GM23338 (cell line): ENCODE measurements at regions not wholly inside any gene's neighbourhood (a gene's known extent, or its start where the extent isn't known, plus 50 kb on each side); places are given as distances from the start of the nearest gene placed in this dataset.

Experiments used
- ATAC-seq: fragments of 200-7000 bp; cut with Tn5 transposase; 3 replicates; pipeline ENCODE4 v1.9.1; 2020
- DNase-seq: peaks from one replicate; pipeline ENCODE4 v3.0.0-alpha.2; 2015; ENCODE audit warnings: low spot score
- H2AFZ ChIP-seq: fragments of 200-600 bp; sonication (generic); 2 replicates; pipeline ENCODE4 v1.8.0; 2016; ENCODE audit warnings: antibody characterized with exemption, mild to moderate bottlenecking, moderate library complexity
- H3F3A ChIP-seq: fragments of 200-600 bp; sonication (generic); replicated peaks from 2 replicates; pipeline ENCODE4 v1.8.0; 2017; ENCODE audit warnings: antibody characterized with exemption, mixed run types, low read depth
- H3K27ac ChIP-seq: fragments of 200-600 bp; sonication (generic); 2 replicates; pipeline ENCODE4 v1.6.1; 2016; ENCODE audit warnings: low read depth
- H3K27me3 ChIP-seq: fragments of 200-600 bp; sonication (generic); 2 replicates; pipeline ENCODE4 v1.8.0; 2016; ENCODE audit warnings: mild to moderate bottlenecking, mixed run types, moderate library complexity; ENCODE audit not compliant: insufficient read depth
- H3K36me3 ChIP-seq: fragments of 200-600 bp; sonication (generic); 2 replicates; pipeline ENCODE4 v1.8.0; 2016; ENCODE audit warnings: mild to moderate bottlenecking; ENCODE audit not compliant: insufficient read depth
- H3K4me1 ChIP-seq: fragments of 200-600 bp; sonication (generic); 2 replicates; pipeline ENCODE4 v1.8.0; 2016; ENCODE audit warnings: mild to moderate bottlenecking, moderate library complexity; ENCODE audit not compliant: insufficient read depth
- H3K4me2 ChIP-seq: fragments of 200-600 bp; sonication (generic); 2 replicates; pipeline ENCODE4 v1.7.1; 2017; ENCODE audit warnings: mixed run types
- H3K4me3 ChIP-seq: fragments of 200-600 bp; sonication (generic); 2 replicates; pipeline ENCODE4 v1.6.1; 2016; ENCODE audit warnings: mixed run types
- H3K79me2 ChIP-seq: fragments of 200-600 bp; sonication (generic); replicated peaks from 2 replicates; pipeline ENCODE4 v1.8.0; 2017; ENCODE audit warnings: mild to moderate bottlenecking; ENCODE audit not compliant: insufficient read depth
- H3K9me2 ChIP-seq: fragments of 200-600 bp; sonication (generic); 2 replicates; pipeline ENCODE4 v1.8.0; 2017; ENCODE audit not compliant: insufficient read depth
- H4K20me1 ChIP-seq: fragments of 200-600 bp; sonication (generic); replicated peaks from 2 replicates; pipeline ENCODE4 v1.8.0; 2017; ENCODE audit warnings: mild to moderate bottlenecking; ENCODE audit not compliant: insufficient read depth
- H3K27ac Mint-ChIP-seq: 2 replicates; pipeline ENCODE4 v1.8.0; 2020; ENCODE audit warnings: inconsistent platforms, mild to moderate bottlenecking, moderate library complexity, mixed read lengths
- H3K27me3 Mint-ChIP-seq: 3 replicates; pipeline ENCODE4 v1.8.0; 2022; ENCODE audit warnings: low read depth, mild to moderate bottlenecking, moderate library complexity, mixed read lengths, inconsistent platforms; ENCODE audit not compliant: insufficient read depth, poor library complexity
- H3K36me3 Mint-ChIP-seq: 3 replicates; pipeline ENCODE4 v1.8.0; 2021; ENCODE audit warnings: low read depth, mild to moderate bottlenecking, inconsistent platforms, moderate library complexity, mixed read lengths
- H3K4me1 Mint-ChIP-seq: 3 replicates; pipeline ENCODE4 v1.8.0; 2020; ENCODE audit warnings: mild to moderate bottlenecking, inconsistent platforms, mixed read lengths
- H3K4me3 Mint-ChIP-seq: 3 replicates; pipeline ENCODE4 v1.8.0; 2021; ENCODE audit warnings: moderate library complexity, mild to moderate bottlenecking, inconsistent platforms, mixed read lengths
- H3K9me3 Mint-ChIP-seq: 3 replicates; pipeline ENCODE4 v1.8.0; 2020; ENCODE audit warnings: moderate library complexity, mild to moderate bottlenecking, inconsistent platforms, mixed read lengths
- CREB1 ChIP-seq: fragments of 250-450 bp; sonication (Bioruptor Pico); IDR thresholded peaks from 2 replicates; pipeline ENCODE4 v1.5.0; 2020; ENCODE audit warnings: low read depth, mild to moderate bottlenecking, moderate library complexity
- EZH2 ChIP-seq: fragments of 200-600 bp; sonication (generic); IDR thresholded peaks from one replicate; pipeline ENCODE4 v1.8.0; 2017; ENCODE audit warnings: antibody characterized with exemption, mild to moderate bottlenecking, low read depth; ENCODE audit not compliant: unreplicated experiment
- EZH2phosphoT487 ChIP-seq: fragments of 200-600 bp; sonication (generic); IDR thresholded peaks from one replicate; pipeline ENCODE4 v1.8.1; 2018; ENCODE audit warnings: antibody characterized with exemption; ENCODE audit not compliant: unreplicated experiment
- JUNB ChIP-seq: IDR thresholded peaks from one replicate; pipeline ENCODE4 v1.6.1; 2016; ENCODE audit warnings: antibody characterized with exemption; ENCODE audit not compliant: unreplicated experiment
- STAT1 ChIP-seq: IDR thresholded peaks from one replicate; pipeline ENCODE4 v1.6.1; 2016; ENCODE audit warnings: antibody characterized with exemption; ENCODE audit not compliant: unreplicated experiment
- ZNF114 ChIP-seq: fragments of 250-450 bp; sonication (Bioruptor Pico); IDR thresholded peaks from 2 replicates; pipeline ENCODE4 v1.5.0; 2020; ENCODE audit warnings: mild to moderate bottlenecking, moderate library complexity
- ZNF331 ChIP-seq: fragments of 250-450 bp; sonication (Bioruptor Pico); IDR thresholded peaks from 2 replicates; pipeline ENCODE4 v1.5.0; 2020; ENCODE audit warnings: low read depth, mild to moderate bottlenecking, moderate library complexity
- TF ChIP-seq, protein P1 (sequence below): IDR thresholded peaks from one replicate; pipeline ENCODE4 v1.6.1; 2018; ENCODE audit warnings: antibody characterized with exemption; ENCODE audit not compliant: unreplicated experiment
- TF ChIP-seq, protein P2 (sequence below): IDR thresholded peaks from 2 replicates; pipeline ENCODE4 v1.6.1; 2016; ENCODE audit warnings: antibody characterized with exemption
- TF ChIP-seq, protein P3 (sequence below): fragments of 250-450 bp; sonication (Bioruptor Pico); IDR thresholded peaks from 2 replicates; pipeline ENCODE4 v1.5.0; 2020; ENCODE audit warnings: mild to moderate bottlenecking, moderate library complexity

DNA sequence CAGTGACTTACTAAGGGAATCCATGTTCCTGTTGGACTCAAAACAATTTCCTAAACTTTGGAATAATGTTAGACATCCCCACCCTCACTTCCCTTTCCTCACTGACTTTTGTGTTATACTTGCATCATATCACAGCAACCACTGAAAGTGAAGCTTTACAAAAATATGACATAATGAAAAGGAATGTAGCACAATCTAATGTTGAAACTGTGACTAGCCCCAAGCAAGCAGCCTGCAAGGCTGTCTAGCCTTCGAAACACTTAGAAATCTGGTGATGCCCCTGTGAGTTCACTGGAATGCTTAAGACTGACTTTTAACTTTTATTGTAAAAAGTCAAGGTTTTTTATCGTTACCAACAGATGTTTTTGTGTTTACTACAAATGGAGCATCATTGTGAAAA lies 203.7 kb upstream of the ZNF385D start (continued):
- TF ChIP-seq, protein P1, sequence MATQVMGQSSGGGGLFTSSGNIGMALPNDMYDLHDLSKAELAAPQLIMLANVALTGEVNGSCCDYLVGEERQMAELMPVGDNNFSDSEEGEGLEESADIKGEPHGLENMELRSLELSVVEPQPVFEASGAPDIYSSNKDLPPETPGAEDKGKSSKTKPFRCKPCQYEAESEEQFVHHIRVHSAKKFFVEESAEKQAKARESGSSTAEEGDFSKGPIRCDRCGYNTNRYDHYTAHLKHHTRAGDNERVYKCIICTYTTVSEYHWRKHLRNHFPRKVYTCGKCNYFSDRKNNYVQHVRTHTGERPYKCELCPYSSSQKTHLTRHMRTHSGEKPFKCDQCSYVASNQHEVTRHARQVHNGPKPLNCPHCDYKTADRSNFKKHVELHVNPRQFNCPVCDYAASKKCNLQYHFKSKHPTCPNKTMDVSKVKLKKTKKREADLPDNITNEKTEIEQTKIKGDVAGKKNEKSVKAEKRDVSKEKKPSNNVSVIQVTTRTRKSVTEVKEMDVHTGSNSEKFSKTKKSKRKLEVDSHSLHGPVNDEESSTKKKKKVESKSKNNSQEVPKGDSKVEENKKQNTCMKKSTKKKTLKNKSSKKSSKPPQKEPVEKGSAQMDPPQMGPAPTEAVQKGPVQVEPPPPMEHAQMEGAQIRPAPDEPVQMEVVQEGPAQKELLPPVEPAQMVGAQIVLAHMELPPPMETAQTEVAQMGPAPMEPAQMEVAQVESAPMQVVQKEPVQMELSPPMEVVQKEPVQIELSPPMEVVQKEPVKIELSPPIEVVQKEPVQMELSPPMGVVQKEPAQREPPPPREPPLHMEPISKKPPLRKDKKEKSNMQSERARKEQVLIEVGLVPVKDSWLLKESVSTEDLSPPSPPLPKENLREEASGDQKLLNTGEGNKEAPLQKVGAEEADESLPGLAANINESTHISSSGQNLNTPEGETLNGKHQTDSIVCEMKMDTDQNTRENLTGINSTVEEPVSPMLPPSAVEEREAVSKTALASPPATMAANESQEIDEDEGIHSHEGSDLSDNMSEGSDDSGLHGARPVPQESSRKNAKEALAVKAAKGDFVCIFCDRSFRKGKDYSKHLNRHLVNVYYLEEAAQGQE, result no peak

DNA sequence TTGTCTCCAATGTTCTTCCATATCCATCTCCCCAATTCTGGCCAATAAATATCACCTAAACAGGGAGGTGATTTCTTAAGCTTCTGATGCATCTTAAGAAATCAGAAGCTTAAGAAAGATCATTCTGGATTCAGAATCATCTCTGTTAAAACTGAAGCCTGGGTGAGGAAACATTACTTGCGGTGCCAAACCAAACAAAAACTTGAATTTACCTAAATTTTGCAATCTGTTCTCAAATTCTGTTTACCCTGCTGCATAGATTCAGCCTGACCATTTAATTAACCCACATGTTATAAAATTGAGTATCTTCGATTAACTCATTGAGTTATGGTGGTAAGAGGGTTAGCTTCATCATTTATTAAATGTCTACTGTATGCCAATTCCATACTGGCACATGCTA lies 204.4 kb upstream of the ZNF385D start:
- Mint-ChIP-seq H3K9me3 (peaks cover 6% of the 10 kb centered on the region; the same call in 1 of the 3 replicates), H3K36me3 (no peaks in the 10 kb centered on the region), H3K4me3 (no peak overlapping the region), H3K4me1 (peaks cover 4% of the 10 kb centered on the region; the same call in 2 of the 3 replicates), H3K27ac (no peak overlapping the region), H3K27me3 (no peaks in the 10 kb centered on the region)
- Histone ChIP-seq H4K20me1 (no peaks in the 10 kb centered on the region), H3K9me2 (no peaks in the 10 kb centered on the region), H3K36me3 (no peaks in the 10 kb centered on the region), H3K27me3 (no peaks in the 10 kb centered on the region), H3K79me2 (no peaks in the 10 kb centered on the region), H3K4me2 (no peak overlapping the region), H3K4me1 (no peaks in the 10 kb centered on the region), H2AFZ (no peak overlapping the region), H3K27ac (no peak overlapping the region), H3F3A (no peaks in the 10 kb centered on the region), H3K4me3 (no peak overlapping the region)
- ATAC-seq (no peak), DNase-seq (no peak)
- no peak for TF ChIP-seq ZNF114 (CRISPR knock-in tag)
- TF ChIP-seq, protein P2, sequence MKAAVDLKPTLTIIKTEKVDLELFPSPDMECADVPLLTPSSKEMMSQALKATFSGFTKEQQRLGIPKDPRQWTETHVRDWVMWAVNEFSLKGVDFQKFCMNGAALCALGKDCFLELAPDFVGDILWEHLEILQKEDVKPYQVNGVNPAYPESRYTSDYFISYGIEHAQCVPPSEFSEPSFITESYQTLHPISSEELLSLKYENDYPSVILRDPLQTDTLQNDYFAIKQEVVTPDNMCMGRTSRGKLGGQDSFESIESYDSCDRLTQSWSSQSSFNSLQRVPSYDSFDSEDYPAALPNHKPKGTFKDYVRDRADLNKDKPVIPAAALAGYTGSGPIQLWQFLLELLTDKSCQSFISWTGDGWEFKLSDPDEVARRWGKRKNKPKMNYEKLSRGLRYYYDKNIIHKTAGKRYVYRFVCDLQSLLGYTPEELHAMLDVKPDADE, result no peak
- TF ChIP-seq EZH2, result no peak
- TF ChIP-seq CREB1, result no peak
- no peak for TF ChIP-seq STAT1
- TF ChIP-seq, protein P3, sequence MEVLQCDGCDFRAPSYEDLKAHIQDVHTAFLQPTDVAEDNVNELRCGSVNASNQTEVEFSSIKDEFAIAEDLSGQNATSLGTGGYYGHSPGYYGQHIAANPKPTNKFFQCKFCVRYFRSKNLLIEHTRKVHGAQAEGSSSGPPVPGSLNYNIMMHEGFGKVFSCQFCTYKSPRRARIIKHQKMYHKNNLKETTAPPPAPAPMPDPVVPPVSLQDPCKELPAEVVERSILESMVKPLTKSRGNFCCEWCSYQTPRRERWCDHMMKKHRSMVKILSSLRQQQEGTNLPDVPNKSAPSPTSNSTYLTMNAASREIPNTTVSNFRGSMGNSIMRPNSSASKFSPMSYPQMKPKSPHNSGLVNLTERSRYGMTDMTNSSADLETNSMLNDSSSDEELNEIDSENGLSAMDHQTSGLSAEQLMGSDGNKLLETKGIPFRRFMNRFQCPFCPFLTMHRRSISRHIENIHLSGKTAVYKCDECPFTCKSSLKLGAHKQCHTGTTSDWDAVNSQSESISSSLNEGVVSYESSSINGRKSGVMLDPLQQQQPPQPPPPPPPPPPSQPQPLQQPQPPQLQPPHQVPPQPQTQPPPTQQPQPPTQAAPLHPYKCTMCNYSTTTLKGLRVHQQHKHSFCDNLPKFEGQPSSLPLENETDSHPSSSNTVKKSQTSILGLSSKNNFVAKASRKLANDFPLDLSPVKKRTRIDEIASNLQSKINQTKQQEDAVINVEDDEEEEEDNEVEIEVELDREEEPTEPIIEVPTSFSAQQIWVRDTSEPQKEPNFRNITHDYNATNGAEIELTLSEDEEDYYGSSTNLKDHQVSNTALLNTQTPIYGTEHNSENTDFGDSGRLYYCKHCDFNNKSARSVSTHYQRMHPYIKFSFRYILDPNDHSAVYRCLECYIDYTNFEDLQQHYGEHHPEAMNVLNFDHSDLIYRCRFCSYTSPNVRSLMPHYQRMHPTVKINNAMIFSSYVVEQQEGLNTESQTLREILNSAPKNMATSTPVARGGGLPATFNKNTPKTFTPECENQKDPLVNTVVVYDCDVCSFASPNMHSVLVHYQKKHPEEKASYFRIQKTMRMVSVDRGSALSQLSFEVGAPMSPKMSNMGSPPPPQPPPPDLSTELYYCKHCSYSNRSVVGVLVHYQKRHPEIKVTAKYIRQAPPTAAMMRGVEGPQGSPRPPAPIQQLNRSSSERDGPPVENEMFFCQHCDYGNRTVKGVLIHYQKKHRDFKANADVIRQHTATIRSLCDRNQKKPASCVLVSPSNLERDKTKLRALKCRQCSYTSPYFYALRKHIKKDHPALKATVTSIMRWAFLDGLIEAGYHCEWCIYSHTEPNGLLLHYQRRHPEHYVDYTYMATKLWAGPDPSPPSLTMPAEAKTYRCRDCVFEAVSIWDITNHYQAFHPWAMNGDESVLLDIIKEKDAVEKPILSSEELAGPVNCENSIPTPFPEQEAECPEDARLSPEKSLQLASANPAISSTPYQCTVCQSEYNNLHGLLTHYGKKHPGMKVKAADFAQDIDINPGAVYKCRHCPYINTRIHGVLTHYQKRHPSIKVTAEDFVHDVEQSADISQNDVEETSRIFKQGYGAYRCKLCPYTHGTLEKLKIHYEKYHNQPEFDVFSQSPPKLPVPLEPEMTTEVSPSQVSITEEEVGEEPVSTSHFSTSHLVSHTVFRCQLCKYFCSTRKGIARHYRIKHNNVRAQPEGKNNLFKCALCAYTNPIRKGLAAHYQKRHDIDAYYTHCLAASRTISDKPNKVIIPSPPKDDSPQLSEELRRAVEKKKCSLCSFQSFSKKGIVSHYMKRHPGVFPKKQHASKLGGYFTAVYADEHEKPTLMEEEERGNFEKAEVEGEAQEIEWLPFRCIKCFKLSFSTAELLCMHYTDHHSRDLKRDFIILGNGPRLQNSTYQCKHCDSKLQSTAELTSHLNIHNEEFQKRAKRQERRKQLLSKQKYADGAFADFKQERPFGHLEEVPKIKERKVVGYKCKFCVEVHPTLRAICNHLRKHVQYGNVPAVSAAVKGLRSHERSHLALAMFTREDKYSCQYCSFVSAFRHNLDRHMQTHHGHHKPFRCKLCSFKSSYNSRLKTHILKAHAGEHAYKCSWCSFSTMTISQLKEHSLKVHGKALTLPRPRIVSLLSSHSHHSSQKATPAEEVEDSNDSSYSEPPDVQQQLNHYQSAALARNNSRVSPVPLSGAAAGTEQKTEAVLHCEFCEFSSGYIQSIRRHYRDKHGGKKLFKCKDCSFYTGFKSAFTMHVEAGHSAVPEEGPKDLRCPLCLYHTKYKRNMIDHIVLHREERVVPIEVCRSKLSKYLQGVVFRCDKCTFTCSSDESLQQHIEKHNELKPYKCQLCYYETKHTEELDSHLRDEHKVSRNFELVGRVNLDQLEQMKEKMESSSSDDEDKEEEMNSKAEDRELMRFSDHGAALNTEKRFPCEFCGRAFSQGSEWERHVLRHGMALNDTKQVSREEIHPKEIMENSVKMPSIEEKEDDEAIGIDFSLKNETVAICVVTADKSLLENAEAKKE, result no peak
- TF ChIP-seq EZH2phosphoT487, result no peak
- no peak for TF ChIP-seq ZNF331
- no peak for TF ChIP-seq JUNB
- TF ChIP-seq, protein P1, result no peak
